DMS 273 (cell line): ENCODE measurements at regions not wholly inside any gene's neighbourhood (a gene's known extent, or its start where the extent isn't known, plus 50 kb on each side); places are given as distances from the start of the nearest gene placed in this dataset.

Source experiments
- DNase-seq: peaks from one replicate; lab custom pipeline; 2025; ENCODE audit not compliant: unreplicated experiment; lab: John Stamatoyannopoulos, UW

- DNase-seq: no peak
Observed at GRCh38 chr9:134243778-134244467, 79.6 kb upstream of the RNU6ATAC start.

GRCh38 chr9:134245179-134245578, 80.8 kb upstream of the RNU6ATAC start:
- DNase-seq: no peak

- no peak for DNase-seq
Observed at GRCh38 chr9:134247918-134248631, 78.2 kb upstream of the RXRA start.

GRCh38 chr9:134251296-134252069, 74.8 kb upstream of the RXRA start:
- DNase-seq: no peak

GRCh38 chr9:134252084-134252830, 74.0 kb upstream of the RXRA start:
- DNase-seq: peak; percentile 30

- no peak for DNase-seq
Observed at GRCh38 chr9:134253606-134254205, 72.5 kb upstream of the RXRA start.

- peak; percentile 24 for DNase-seq
Observed at GRCh38 chr9:134258332-134258731, 67.9 kb upstream of the RXRA start.

- no peak for DNase-seq
Observed at GRCh38 chr9:134258828-134259546, 67.3 kb upstream of the RXRA start.

GRCh38 chr9:134259708-134260107, 66.5 kb upstream of the RXRA start:
- no peak for DNase-seq

GRCh38 chr9:134260801-134261200, 65.5 kb upstream of the RXRA start:
- DNase-seq: no peak

GRCh38 chr9:134262035-134262434, 64.2 kb upstream of the RXRA start:
- DNase-seq: no peak

GRCh38 chr9:134263596-134263995, 62.7 kb upstream of the RXRA start:
- DNase-seq: no peak

- DNase-seq: no peak
Observed at GRCh38 chr9:134264169-134264568, 62.1 kb upstream of the RXRA start.

- DNase-seq: no peak
Observed at GRCh38 chr9:134265078-134265477, 61.2 kb upstream of the RXRA start.

- no peak for DNase-seq
Observed at GRCh38 chr9:134266418-134266817, 59.8 kb upstream of the RXRA start.

- no peak for DNase-seq
Observed at GRCh38 chr9:134267305-134267880, 58.9 kb upstream of the RXRA start.

- DNase-seq: no peak
Observed at GRCh38 chr9:134267881-134268724, 58.2 kb upstream of the RXRA start.

GRCh38 chr9:134268747-134269146, 57.5 kb upstream of the RXRA start:
- no peak for DNase-seq
